ENCODE measurements at regions not wholly inside any gene's neighbourhood (a gene's known extent, or its start where the extent isn't known, plus 50 kb on each side); places are given as distances from the start of the nearest gene placed in this dataset.

DNA sequence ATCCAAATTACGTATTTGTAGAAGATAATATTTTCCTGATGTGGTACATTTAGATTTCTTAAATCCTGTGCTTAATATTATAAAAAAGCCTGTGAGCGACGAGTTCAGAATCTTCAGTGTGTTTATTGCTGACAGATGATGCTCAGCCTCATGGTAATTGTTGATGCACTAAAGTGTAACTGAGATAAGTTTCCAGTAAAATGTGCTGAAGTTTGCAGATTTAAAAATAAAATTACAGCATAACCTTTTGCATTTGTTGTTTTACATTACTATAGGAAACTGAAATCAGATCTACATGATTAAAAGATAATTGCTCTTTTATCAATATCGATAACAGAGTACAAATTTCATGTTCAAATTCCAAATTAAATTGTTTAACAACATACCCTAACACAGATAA, 307.6 kb downstream of the FIGN start:
- DNase-seq, result no peak
- no peaks in the 10 kb centered on the region for H3K36me3 Mint-ChIP-seq
- POLR2A ChIA-PET (ENCODE audit: partially characterized antibody), result no interaction called here
- Histone ChIP-seq H3K27ac (ENCODE audit: low read depth, low read length) (no peak overlapping the region), H3K36me3 (ENCODE audit: insufficient read depth, low read length) (no peaks in the 10 kb centered on the region), H3K4me3 (ENCODE audit: low read length in 2 of 2) (no peak overlapping the region), H3K9me3 (ENCODE audit: control insufficient read depth in 1 of 2, low read length in 2 of 2) (no peaks in the 10 kb centered on the region), H3K4me1 (ENCODE audit: insufficient read depth, low read length) (no peaks in the 10 kb centered on the region), H3K27me3 (ENCODE audit: insufficient read depth, low read length) (no peaks in the 10 kb centered on the region)
- no peaks in the 10 kb centered on the region for H3K4me1 Mint-ChIP-seq
- no peaks in the 10 kb centered on the region for H3K27me3 Mint-ChIP-seq
- H3K4me3 Mint-ChIP-seq, result no peak overlapping the region
- intact Hi-C loops (cut with micrococcal nuclease), result no loop called here
- no peak overlapping the region for H3K27ac Mint-ChIP-seq
- H3K9me3 Mint-ChIP-seq, result peaks cover 0 to 10% (median 4%) of the 10 kb centered on the region in 8 donors
- CTCF ChIA-PET (ENCODE audit: partially characterized antibody), result no interaction called here

DNA sequence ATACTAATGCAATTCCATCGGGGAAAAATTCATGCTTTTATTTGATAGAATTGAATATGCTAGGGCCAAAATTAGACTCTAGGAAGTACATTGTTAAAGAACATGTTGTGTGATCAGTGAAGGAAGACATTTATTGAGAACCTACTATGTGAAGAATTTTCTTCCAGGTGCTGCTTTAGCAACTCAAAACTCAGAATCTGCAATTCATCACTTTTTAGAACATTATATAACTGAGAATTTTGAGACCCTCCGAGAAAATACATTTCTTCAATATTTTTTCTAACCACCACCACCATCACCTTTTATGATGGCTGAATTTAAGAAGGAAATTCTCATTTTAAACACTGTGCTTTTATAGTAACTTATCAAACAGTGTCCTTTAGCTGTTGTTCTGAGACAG, 315.2 kb downstream of the FIGN start:
- Histone ChIP-seq H3K27me3 (ENCODE audit: insufficient read depth, low read length) (no peaks in the 10 kb centered on the region), H3K9me3 (ENCODE audit: control insufficient read depth in 1 of 2, low read length in 2 of 2) (no peaks in the 10 kb centered on the region), H3K4me3 (ENCODE audit: low read length in 2 of 2) (no peak overlapping the region), H3K36me3 (ENCODE audit: insufficient read depth, low read length) (no peaks in the 10 kb centered on the region), H3K4me1 (ENCODE audit: insufficient read depth, low read length) (no peaks in the 10 kb centered on the region), H3K27ac (ENCODE audit: low read depth, low read length) (no peak overlapping the region)
- ChIA-PET POLR2A (ENCODE audit: partially characterized antibody) (no interaction called here), CTCF (ENCODE audit: partially characterized antibody) (no interaction called here)
- Mint-ChIP-seq H3K4me3 (no peak overlapping the region), H3K36me3 (no peaks in the 10 kb centered on the region), H3K4me1 (no peaks in the 10 kb centered on the region), H3K27me3 (no peaks in the 10 kb centered on the region), H3K9me3 (peaks cover 0 to 6% (median 3%) of the 10 kb centered on the region in 8 donors), H3K27ac (no peak overlapping the region)
- intact Hi-C loops (cut with micrococcal nuclease), result no loop called here
- no peak for DNase-seq

DNA sequence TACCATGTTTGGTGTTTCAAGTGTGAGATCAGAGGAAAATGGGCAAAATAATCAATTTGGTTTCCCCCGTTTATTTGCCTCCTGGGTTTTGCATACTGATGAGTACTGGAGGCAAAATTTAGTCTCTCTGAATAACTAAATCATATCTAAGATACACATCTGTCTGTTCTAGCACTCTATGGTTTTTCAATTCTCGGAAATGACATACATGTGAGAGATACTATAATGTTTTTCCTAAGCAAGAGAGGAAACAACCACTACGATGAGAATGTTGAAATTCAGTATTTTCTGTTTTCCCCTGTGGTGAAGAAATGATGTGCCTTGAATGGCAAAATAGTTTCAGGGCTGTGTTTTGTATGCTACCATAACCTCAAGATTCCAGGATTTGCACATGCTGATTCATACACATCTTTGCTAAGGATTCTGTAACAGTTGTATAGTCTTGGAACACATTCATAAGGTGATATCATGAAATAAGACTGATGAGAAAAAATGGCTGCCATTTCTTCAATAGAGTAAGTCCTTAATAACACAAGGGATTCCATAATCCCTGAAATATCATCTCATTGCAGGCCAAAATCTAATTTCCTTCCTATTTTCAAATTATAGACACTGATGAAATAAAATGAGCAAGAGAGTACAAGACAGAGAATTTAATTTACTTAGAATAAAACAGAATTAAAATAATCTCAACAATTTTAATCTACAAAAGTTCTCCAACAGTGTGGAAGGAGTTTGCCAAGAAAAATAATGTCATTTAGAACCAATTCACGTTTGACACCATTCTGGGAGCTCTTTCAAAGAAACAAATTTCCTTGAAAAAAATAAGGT, 316.6 kb downstream of the FIGN start:
- intact Hi-C loops (cut with micrococcal nuclease), result no loop called here
- Histone ChIP-seq H3K4me1 (ENCODE audit: insufficient read depth, low read length) (no peaks in the 10 kb centered on the region), H3K4me3 (ENCODE audit: low read length in 2 of 2) (no peak overlapping the region), H3K27me3 (ENCODE audit: insufficient read depth, low read length) (no peaks in the 10 kb centered on the region), H3K27ac (ENCODE audit: low read depth, low read length) (no peak overlapping the region), H3K9me3 (ENCODE audit: control insufficient read depth in 1 of 2, low read length in 2 of 2) (no peaks in the 10 kb centered on the region), H3K36me3 (ENCODE audit: insufficient read depth, low read length) (no peaks in the 10 kb centered on the region)
- H3K4me1 Mint-ChIP-seq, result no peaks in the 10 kb centered on the region
- no peaks in the 10 kb centered on the region for H3K27me3 Mint-ChIP-seq
- no peak overlapping the region for H3K4me3 Mint-ChIP-seq
- H3K27ac Mint-ChIP-seq, result no peak overlapping the region
- no peak for DNase-seq
- POLR2A ChIA-PET (ENCODE audit: partially characterized antibody), result no interaction called here
- CTCF ChIA-PET (ENCODE audit: partially characterized antibody), result no interaction called here
- no peaks in the 10 kb centered on the region for H3K36me3 Mint-ChIP-seq
- H3K9me3 Mint-ChIP-seq, result peaks cover 0 to 8% (median 4%) of the 10 kb centered on the region in 8 donors

DNA sequence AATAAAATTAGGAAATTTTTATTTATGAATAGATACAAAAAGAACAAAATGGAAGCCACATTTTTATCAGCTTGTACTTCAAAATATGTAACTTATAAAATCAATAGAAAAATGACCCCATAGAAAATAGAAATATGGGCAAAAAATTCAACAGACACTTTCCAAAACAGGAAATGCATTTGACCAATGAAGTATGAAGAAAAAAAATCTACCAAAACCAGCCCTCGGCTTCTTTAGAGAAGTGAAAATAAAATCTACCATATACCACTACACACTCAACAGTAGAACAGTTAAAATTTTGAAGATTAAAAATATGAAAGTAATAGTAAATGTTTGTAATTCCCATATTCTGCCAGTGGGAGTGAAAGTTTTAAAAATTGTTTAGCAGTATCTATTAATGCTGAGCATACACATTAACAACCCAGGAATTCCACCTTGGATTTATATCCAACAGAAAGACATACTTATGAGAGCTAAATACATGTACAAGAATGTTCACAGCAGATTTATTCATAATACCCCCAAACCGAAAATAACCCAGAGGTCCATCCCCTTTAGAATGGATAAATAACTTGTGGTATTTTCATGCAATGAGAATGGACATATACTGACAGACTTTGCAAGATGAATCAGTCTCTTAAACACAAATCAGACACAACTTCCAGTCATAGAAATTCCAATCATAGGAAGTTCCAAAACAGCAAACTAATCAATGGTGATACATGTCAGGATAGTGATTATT, 318.0 kb downstream of the FIGN start:
- ChIA-PET CTCF (ENCODE audit: partially characterized antibody) (no interaction called here), POLR2A (ENCODE audit: partially characterized antibody) (no interaction called here)
- no peak overlapping the region for H3K4me3 Mint-ChIP-seq
- H3K9me3 ChIP-seq (ENCODE audit: control insufficient read depth in 1 of 2, low read length in 2 of 2), result no peaks in the 10 kb centered on the region
- H3K27ac ChIP-seq (ENCODE audit: low read depth, low read length), result no peak overlapping the region
- DNase-seq, result no peak
- no peak overlapping the region for H3K27ac Mint-ChIP-seq
- H3K27me3 Mint-ChIP-seq, result no peaks in the 10 kb centered on the region
- no peak overlapping the region for H3K4me3 ChIP-seq (ENCODE audit: low read length in 2 of 2)
- no peaks in the 10 kb centered on the region for H3K4me1 ChIP-seq (ENCODE audit: insufficient read depth, low read length)
- no peaks in the 10 kb centered on the region for H3K27me3 ChIP-seq (ENCODE audit: insufficient read depth, low read length)
- intact Hi-C loops (cut with micrococcal nuclease), result no loop called here
- H3K4me1 Mint-ChIP-seq, result no peaks in the 10 kb centered on the region
- H3K9me3 Mint-ChIP-seq, result peaks cover 0 to 12% (median 4%) of the 10 kb centered on the region in 8 donors
- H3K36me3 ChIP-seq (ENCODE audit: insufficient read depth, low read length), result no peaks in the 10 kb centered on the region
- no peaks in the 10 kb centered on the region for H3K36me3 Mint-ChIP-seq

DNA sequence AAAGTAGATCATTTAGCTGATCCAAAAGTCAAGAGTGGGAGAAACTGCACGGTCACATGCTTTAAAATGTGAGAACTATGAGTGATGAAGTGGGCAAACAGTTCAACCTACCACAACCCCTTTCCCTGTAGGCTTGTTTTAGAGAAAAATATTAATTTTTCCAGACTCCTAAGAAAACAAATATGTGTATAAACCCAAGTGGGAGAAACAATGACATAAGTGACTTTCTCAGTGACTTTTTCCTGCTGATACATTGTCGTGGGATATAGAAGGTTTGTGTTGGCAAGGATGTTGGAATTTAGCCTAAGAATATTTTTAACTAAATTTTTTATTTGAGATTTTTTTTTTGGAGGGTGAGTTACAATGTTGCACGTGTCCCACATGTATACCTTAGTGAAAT, 321.7 kb downstream of the FIGN start:
- H3K27ac ChIP-seq (ENCODE audit: low read depth, low read length), result no peak overlapping the region
- no peak for DNase-seq
- H3K9me3 Mint-ChIP-seq, result peaks cover 0 to 15% (median 2%) of the 10 kb centered on the region in 8 donors
- CTCF ChIA-PET (ENCODE audit: partially characterized antibody), result no interaction called here
- H3K4me1 Mint-ChIP-seq, result no peaks in the 10 kb centered on the region
- no peak overlapping the region for H3K4me3 ChIP-seq (ENCODE audit: low read length in 2 of 2)
- no peaks in the 10 kb centered on the region for H3K9me3 ChIP-seq (ENCODE audit: control insufficient read depth in 1 of 2, low read length in 2 of 2)
- no peaks in the 10 kb centered on the region for H3K4me1 ChIP-seq (ENCODE audit: insufficient read depth, low read length)
- H3K36me3 Mint-ChIP-seq, result no peaks in the 10 kb centered on the region
- intact Hi-C loops (cut with micrococcal nuclease), result no loop called here
- no peaks in the 10 kb centered on the region for H3K27me3 ChIP-seq (ENCODE audit: insufficient read depth, low read length)
- no peaks in the 10 kb centered on the region for H3K36me3 ChIP-seq (ENCODE audit: insufficient read depth, low read length)
- POLR2A ChIA-PET (ENCODE audit: partially characterized antibody), result no interaction called here
- no peak overlapping the region for H3K27ac Mint-ChIP-seq
- H3K27me3 Mint-ChIP-seq, result no peaks in the 10 kb centered on the region
- H3K4me3 Mint-ChIP-seq, result no peak overlapping the region

DNA sequence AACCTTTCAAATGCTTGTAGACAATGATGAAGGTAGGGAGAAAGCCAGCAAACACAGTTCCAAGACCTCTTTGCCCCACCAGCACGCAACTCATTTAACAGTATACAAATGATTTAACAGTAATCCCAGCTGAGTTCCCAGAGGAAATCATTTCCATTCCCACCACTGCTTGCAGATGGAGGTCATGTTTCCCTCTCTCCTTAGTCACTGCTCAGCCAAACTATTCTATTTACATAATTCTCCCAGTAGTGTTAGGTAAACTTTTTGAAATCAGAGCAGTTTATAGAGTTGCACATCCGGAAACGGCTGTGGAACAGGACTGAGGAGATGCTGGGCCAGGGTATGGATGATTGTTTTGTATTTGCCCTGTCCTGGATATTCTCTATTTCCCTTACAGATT, 328.5 kb downstream of the FIGN start:
- Mint-ChIP-seq H3K27ac (no peak overlapping the region), H3K9me3 (peaks cover 0 to 9% (median 0%) of the 10 kb centered on the region in 8 donors), H3K27me3 (no peaks in the 10 kb centered on the region), H3K4me3 (no peak overlapping the region), H3K4me1 (no peaks in the 10 kb centered on the region), H3K36me3 (no peaks in the 10 kb centered on the region)
- no peaks in the 10 kb centered on the region for H3K4me1 ChIP-seq (ENCODE audit: insufficient read depth, low read length)
- ChIA-PET POLR2A (ENCODE audit: partially characterized antibody) (no interaction called here), CTCF (ENCODE audit: partially characterized antibody) (no interaction called here)
- no peaks in the 10 kb centered on the region for H3K9me3 ChIP-seq (ENCODE audit: control insufficient read depth in 1 of 2, low read length in 2 of 2)
- H3K4me3 ChIP-seq (ENCODE audit: low read length in 2 of 2), result no peak overlapping the region
- DNase-seq, result no peak
- H3K27ac ChIP-seq (ENCODE audit: low read depth, low read length), result no peak overlapping the region
- intact Hi-C loops (cut with micrococcal nuclease), result no loop called here
- H3K36me3 ChIP-seq (ENCODE audit: insufficient read depth, low read length), result no peaks in the 10 kb centered on the region
- H3K27me3 ChIP-seq (ENCODE audit: insufficient read depth, low read length), result no peaks in the 10 kb centered on the region

DNA sequence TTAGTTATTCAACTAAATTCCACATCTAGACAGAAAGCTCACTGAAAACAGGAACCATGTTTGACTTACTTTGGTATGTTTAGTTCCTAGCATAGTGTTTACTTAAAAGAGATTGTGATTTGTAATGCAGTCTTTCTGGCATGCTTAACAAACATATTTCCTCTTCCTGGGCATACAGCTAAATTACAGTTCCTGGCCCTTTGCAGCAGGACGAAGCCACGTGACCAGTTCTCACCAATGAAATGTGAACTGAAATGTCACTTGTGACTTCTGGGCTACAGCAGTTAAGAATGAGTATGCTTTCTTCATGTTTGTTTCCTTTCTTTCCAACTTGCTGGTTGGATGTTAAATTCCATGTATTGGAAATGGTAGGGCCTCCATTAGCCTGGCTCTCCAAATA, 330.5 kb downstream of the FIGN start:
- Histone ChIP-seq H3K9me3 (ENCODE audit: control insufficient read depth in 1 of 2, low read length in 2 of 2) (no peaks in the 10 kb centered on the region), H3K4me1 (ENCODE audit: insufficient read depth, low read length) (no peaks in the 10 kb centered on the region), H3K27me3 (ENCODE audit: insufficient read depth, low read length) (no peaks in the 10 kb centered on the region), H3K27ac (ENCODE audit: low read depth, low read length) (no peak overlapping the region), H3K36me3 (ENCODE audit: insufficient read depth, low read length) (no peaks in the 10 kb centered on the region), H3K4me3 (ENCODE audit: low read length in 2 of 2) (no peak overlapping the region)
- intact Hi-C loops (cut with micrococcal nuclease), result no loop called here
- H3K27ac Mint-ChIP-seq, result no peak overlapping the region
- no peaks in the 10 kb centered on the region for H3K27me3 Mint-ChIP-seq
- no peak overlapping the region for H3K4me3 Mint-ChIP-seq
- H3K36me3 Mint-ChIP-seq, result no peaks in the 10 kb centered on the region
- CTCF ChIA-PET (ENCODE audit: partially characterized antibody), result no interaction called here
- DNase-seq, result no peak
- H3K4me1 Mint-ChIP-seq, result no peaks in the 10 kb centered on the region
- H3K9me3 Mint-ChIP-seq, result peaks cover 0 to 8% (median 3%) of the 10 kb centered on the region in 8 donors
- POLR2A ChIA-PET (ENCODE audit: partially characterized antibody), result no interaction called here

Measured in CD4-positive, alpha-beta memory T cell (primary cell).